MM.1S (cell line): ENCODE measurements at regions not wholly inside any gene's neighbourhood (a gene's known extent, or its start where the extent isn't known, plus 50 kb on each side); places are given as distances from the start of the nearest gene placed in this dataset.

Experiments used
- DNase-seq: peaks from one replicate; pipeline ENCODE4 v3.0.0-alpha.2; 2015
- H2AFZ ChIP-seq: fragments of 300-600 bp; sonication (generic); 2 replicates; pipeline ENCODE4 v1.6.0; 2016; ENCODE audit warnings: antibody characterized with exemption, low read length
- H3F3A ChIP-seq: fragments of 300-600 bp; sonication (generic); 2 replicates; pipeline ENCODE4 v1.6.1; 2016; ENCODE audit warnings: mild to moderate bottlenecking, antibody characterized with exemption, low read length, moderate library complexity, mixed read lengths; ENCODE audit not compliant: insufficient read depth
- H3K27ac ChIP-seq: fragments of 300-600 bp; sonication (generic); 2 replicates; pipeline ENCODE4 v1.5.1; 2016; ENCODE audit warnings: mild to moderate bottlenecking, low read length
- H3K27me3 ChIP-seq: fragments of 300-600 bp; sonication (generic); replicated peaks from 2 replicates; pipeline ENCODE4 v1.6.0; 2016; ENCODE audit warnings: low read length; ENCODE audit not compliant: insufficient read depth
- H3K36me3 ChIP-seq: fragments of 300-600 bp; sonication (generic); replicated peaks from 2 replicates; pipeline ENCODE4 v1.6.1; 2016; ENCODE audit warnings: mild to moderate bottlenecking, low read length, mixed read lengths; ENCODE audit not compliant: insufficient read depth
- H3K4me1 ChIP-seq: fragments of 300-600 bp; sonication (generic); 2 replicates; pipeline ENCODE4 v1.6.1; 2016; ENCODE audit warnings: low read length, mixed read lengths
- H3K4me2 ChIP-seq: fragments of 300-600 bp; sonication (generic); 2 replicates; pipeline ENCODE4 v1.6.0; 2016; ENCODE audit warnings: low read depth, low read length
- H3K4me3 ChIP-seq: fragments of 300-600 bp; sonication (generic); 2 replicates; pipeline ENCODE4 v1.5.1; 2016; ENCODE audit warnings: low read length, mixed read lengths
- H3K79me2 ChIP-seq: fragments of 300-600 bp; sonication (generic); 2 replicates; pipeline ENCODE4 v1.6.1; 2016; ENCODE audit warnings: mixed run types, low read length, mixed read lengths
- H3K9ac ChIP-seq: fragments of 300-600 bp; sonication (generic); 2 replicates; pipeline ENCODE4 v1.6.1; 2016; ENCODE audit warnings: low read length, mixed read lengths
- H3K9me2 ChIP-seq: fragments of 300-600 bp; sonication (generic); replicated peaks from 2 replicates; pipeline ENCODE4 v1.6.1; 2016; ENCODE audit warnings: mild to moderate bottlenecking, low read length, mixed read lengths; ENCODE audit not compliant: insufficient read depth
- H3K9me3 ChIP-seq: fragments of 300-600 bp; sonication (generic); replicated peaks from 2 replicates; pipeline ENCODE4 v1.6.1; 2016; ENCODE audit warnings: mild to moderate bottlenecking, low read length, mixed read lengths; ENCODE audit not compliant: insufficient read depth
- H4K20me1 ChIP-seq: fragments of 300-600 bp; sonication (generic); 2 replicates; pipeline ENCODE4 v1.6.1; 2016; ENCODE audit warnings: mild to moderate bottlenecking, low read length, moderate library complexity, mixed read lengths; ENCODE audit not compliant: insufficient read depth
- CTCF ChIP-seq: fragments of 300-600 bp; sonication (generic); IDR thresholded peaks from 2 replicates; pipeline ENCODE4 v1.5.1; 2016; ENCODE audit warnings: antibody characterized with exemption, low read length, mixed read lengths
- EZH2 ChIP-seq: fragments of 300-600 bp; sonication (generic); optimal IDR thresholded peaks from 2 replicates; pipeline ENCODE3; 2017; ENCODE audit warnings: low read depth, mild to moderate bottlenecking, antibody characterized with exemption, low read length, mixed read lengths
- EZH2phosphoT487 ChIP-seq: fragments of 300-600 bp; sonication (generic); IDR thresholded peaks from 2 replicates; pipeline ENCODE4 v1.6.1; 2018; ENCODE audit warnings: antibody characterized with exemption, low read length

- H3K4me1 ChIP-seq, result no peaks in the 10 kb centered on the region
- no peak overlapping the region for H2AFZ ChIP-seq
- no peak overlapping the region for H3K27ac ChIP-seq
- H3K9me3 ChIP-seq, result no peaks in the 10 kb centered on the region
- no peaks in the 10 kb centered on the region for H3K27me3 ChIP-seq
- no peaks in the 10 kb centered on the region for H3K79me2 ChIP-seq
- no peak overlapping the region for H3K4me2 ChIP-seq
- no peaks in the 10 kb centered on the region for H3K36me3 ChIP-seq
- no peaks in the 10 kb centered on the region for H4K20me1 ChIP-seq
- no peaks in the 10 kb centered on the region for H3K9me2 ChIP-seq
- H3K4me3 ChIP-seq, result no peak overlapping the region
- no peak for DNase-seq
- H3K9ac ChIP-seq, result no peak overlapping the region
- TF ChIP-seq EZH2 (no peak), CTCF (no peak), EZH2phosphoT487 (no peak)
- H3F3A ChIP-seq, result no peaks in the 10 kb centered on the region
Observed at GRCh38 chr4:45368832-45369231, 642.5 kb upstream of the GNPDA2 start.

- Histone ChIP-seq H3F3A (no peaks in the 10 kb centered on the region), H3K9me2 (no peaks in the 10 kb centered on the region), H3K27ac (no peak overlapping the region), H3K27me3 (no peaks in the 10 kb centered on the region), H3K4me2 (no peak overlapping the region), H3K79me2 (no peaks in the 10 kb centered on the region), H2AFZ (no peak overlapping the region), H3K9me3 (no peaks in the 10 kb centered on the region), H4K20me1 (no peaks in the 10 kb centered on the region), H3K36me3 (no peaks in the 10 kb centered on the region), H3K4me3 (no peak overlapping the region), H3K9ac (no peak overlapping the region), H3K4me1 (no peaks in the 10 kb centered on the region)
- TF ChIP-seq EZH2phosphoT487 (no peak), CTCF (no peak), EZH2 (no peak)
- no peak for DNase-seq
Observed at GRCh38 chr4:45363931-45364330, 637.6 kb upstream of the GNPDA2 start.

GRCh38 chr4:45358573-45359506 lies 632.5 kb upstream of the GNPDA2 start:
- H2AFZ ChIP-seq, result no peak overlapping the region

More at GRCh38 chr4:45358573-45359506, 632.5 kb upstream of the GNPDA2 start:
- TF ChIP-seq EZH2phosphoT487 (no peak), CTCF (no peak), EZH2 (no peak)
- no peaks in the 10 kb centered on the region for H3K79me2 ChIP-seq
- H3K9me2 ChIP-seq, result no peaks in the 10 kb centered on the region
- H3K4me3 ChIP-seq, result no peak overlapping the region
- H4K20me1 ChIP-seq, result no peaks in the 10 kb centered on the region
- H3K36me3 ChIP-seq, result no peaks in the 10 kb centered on the region
- no peaks in the 10 kb centered on the region for H3F3A ChIP-seq
- H3K9me3 ChIP-seq, result no peaks in the 10 kb centered on the region
- H3K4me1 ChIP-seq, result no peaks in the 10 kb centered on the region
- no peak overlapping the region for H3K9ac ChIP-seq
- H3K4me2 ChIP-seq, result no peak overlapping the region
- DNase-seq, result no peak
- H3K27ac ChIP-seq, result no peak overlapping the region
- no peaks in the 10 kb centered on the region for H3K27me3 ChIP-seq
